ENCODE measurements at regions not wholly inside any gene's neighbourhood (a gene's known extent, or its start where the extent isn't known, plus 50 kb on each side); places are given as distances from the start of the nearest gene placed in this dataset.

DNA sequence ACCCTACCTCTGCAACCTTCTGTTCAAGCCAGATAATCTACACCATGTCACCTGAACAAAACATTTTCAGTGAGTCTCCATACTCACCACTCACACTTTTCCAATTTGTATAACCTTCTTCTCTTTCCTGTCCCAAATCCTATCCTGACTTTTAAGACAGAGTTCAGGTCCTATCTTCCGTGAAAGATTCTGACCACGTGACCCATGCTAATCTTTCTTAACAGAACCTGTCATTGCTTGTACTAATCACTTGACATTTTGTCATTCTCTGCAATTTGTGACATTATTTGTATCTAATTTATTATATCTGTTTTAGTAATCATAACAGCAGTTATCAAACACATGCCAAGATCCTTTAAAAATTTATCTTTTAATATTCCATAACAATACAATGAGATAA lies 132.5 kb upstream of the PRLR start:
- H3K4me3 Mint-ChIP-seq = no peak overlapping the region
- H3K27me3 Mint-ChIP-seq = peaks cover 0 to 23% (median 19%) of the 10 kb centered on the region in 5 donors
- ATAC-seq = no peak
- no peak overlapping the region for H3K4me3 ChIP-seq (ENCODE audit: low read length)
- H3K27me3 ChIP-seq (ENCODE audit: control insufficient read depth in 2 of 2, insufficient read depth in 2 of 2, low read length in 2 of 2) = no peaks in the 10 kb centered on the region
- no peak overlapping the region for H3K27ac ChIP-seq (ENCODE audit: low read depth, low read length)
- intact Hi-C loops (cut with micrococcal nuclease) = no loop called here
- POLR2A ChIA-PET = no interaction called here
- no peaks in the 10 kb centered on the region for H3K9me3 Mint-ChIP-seq
- no peaks in the 10 kb centered on the region for H3K36me3 ChIP-seq (ENCODE audit: control insufficient read depth in 2 of 3, insufficient read depth in 3 of 3, low read length in 3 of 3)
- no peaks in the 10 kb centered on the region for H3K9me3 ChIP-seq (ENCODE audit: control insufficient read depth in 2 of 3, low read length in 3 of 3)
- no peaks in the 10 kb centered on the region for H3K36me3 Mint-ChIP-seq
- no peaks in the 10 kb centered on the region for H3K4me1 ChIP-seq (ENCODE audit: control insufficient read depth in 2 of 2, insufficient read depth in 2 of 2, low read length in 2 of 2)
- CTCF ChIA-PET = no interaction called here
- no peak overlapping the region for H3K27ac Mint-ChIP-seq
- no peak for DNase-seq
- peaks cover 0 to 2% (median 0%) of the 10 kb centered on the region in 7 donors for H3K4me1 Mint-ChIP-seq

DNA sequence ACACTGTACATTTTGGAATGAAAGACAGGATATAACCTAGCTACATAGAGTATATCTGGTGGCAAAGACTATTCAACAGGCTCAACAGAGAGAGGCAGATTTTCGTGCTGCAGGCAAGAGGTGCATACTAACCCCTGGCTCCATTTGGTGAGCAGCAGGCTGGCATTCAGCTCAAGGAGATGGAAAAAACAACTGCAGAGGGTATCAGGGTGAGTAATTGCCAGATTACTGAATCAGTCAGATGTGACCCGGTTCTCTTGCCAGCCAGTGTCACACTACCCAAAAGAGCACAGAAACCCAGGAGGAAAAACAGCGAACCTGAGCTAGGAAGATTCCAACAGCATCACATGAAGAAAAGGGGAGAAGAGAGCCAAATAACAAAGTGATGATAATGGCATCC lies 130.4 kb upstream of the PRLR start:
- Histone ChIP-seq H3K9me3 (ENCODE audit: control insufficient read depth in 2 of 3, low read length in 3 of 3) (no peaks in the 10 kb centered on the region), H3K36me3 (ENCODE audit: control insufficient read depth in 2 of 3, insufficient read depth in 3 of 3, low read length in 3 of 3) (no peaks in the 10 kb centered on the region), H3K4me1 (ENCODE audit: control insufficient read depth in 2 of 2, insufficient read depth in 2 of 2, low read length in 2 of 2) (no peaks in the 10 kb centered on the region), H3K27ac (ENCODE audit: low read depth, low read length) (no peak overlapping the region), H3K4me3 (ENCODE audit: low read length) (no peak overlapping the region), H3K27me3 (ENCODE audit: control insufficient read depth in 2 of 2, insufficient read depth in 2 of 2, low read length in 2 of 2) (no peaks in the 10 kb centered on the region)
- Mint-ChIP-seq H3K27ac (no peak overlapping the region), H3K9me3 (peaks cover 0 to 8% (median 0%) of the 10 kb centered on the region in 11 donors), H3K4me3 (no peak overlapping the region), H3K27me3 (peaks cover 0 to 22% (median 16%) of the 10 kb centered on the region in 5 donors), H3K36me3 (no peaks in the 10 kb centered on the region), H3K4me1 (peaks cover 0 to 2% (median 0%) of the 10 kb centered on the region in 7 donors)
- no peak for DNase-seq
- POLR2A ChIA-PET = no interaction called here
- intact Hi-C loops (cut with micrococcal nuclease) = no loop called here
- ATAC-seq = no peak
- CTCF ChIA-PET = no interaction called here

DNA sequence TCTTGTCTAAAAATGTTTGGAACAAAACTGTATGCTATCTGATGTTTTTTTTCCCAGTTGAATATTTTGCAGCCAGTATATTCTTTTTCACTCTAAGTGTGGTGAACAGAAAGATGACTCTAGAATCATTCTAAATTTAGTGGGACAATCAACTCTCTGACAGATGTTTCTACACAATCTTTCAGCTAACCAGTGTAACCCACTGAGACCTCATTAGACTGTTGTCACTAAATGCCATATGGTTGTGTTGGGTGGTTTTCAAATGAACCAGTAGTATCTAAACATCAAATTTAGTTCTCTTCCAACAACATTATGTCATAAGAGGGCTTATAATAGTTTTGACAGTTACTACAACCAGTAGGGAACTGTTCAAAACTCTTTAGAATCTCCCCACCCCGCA lies 129.6 kb upstream of the PRLR start:
- Histone ChIP-seq H3K27ac (ENCODE audit: low read depth, low read length) (no peak overlapping the region), H3K9me3 (ENCODE audit: control insufficient read depth in 2 of 3, low read length in 3 of 3) (no peaks in the 10 kb centered on the region), H3K4me3 (ENCODE audit: low read length) (no peak overlapping the region), H3K27me3 (ENCODE audit: control insufficient read depth in 2 of 2, insufficient read depth in 2 of 2, low read length in 2 of 2) (no peaks in the 10 kb centered on the region), H3K36me3 (ENCODE audit: control insufficient read depth in 2 of 3, insufficient read depth in 3 of 3, low read length in 3 of 3) (no peaks in the 10 kb centered on the region), H3K4me1 (ENCODE audit: control insufficient read depth in 2 of 2, insufficient read depth in 2 of 2, low read length in 2 of 2) (no peaks in the 10 kb centered on the region)
- CTCF ChIA-PET = no interaction called here
- POLR2A ChIA-PET = no interaction called here
- H3K27ac Mint-ChIP-seq = no peak overlapping the region
- intact Hi-C loops (cut with micrococcal nuclease) = no loop called here
- H3K4me1 Mint-ChIP-seq = peaks cover 0 to 2% (median 0%) of the 10 kb centered on the region in 7 donors
- DNase-seq (no peak), ATAC-seq (no peak)
- peaks cover 0 to 14% (median 0%) of the 10 kb centered on the region in 11 donors for H3K9me3 Mint-ChIP-seq
- no peaks in the 10 kb centered on the region for H3K36me3 Mint-ChIP-seq
- no peak overlapping the region for H3K4me3 Mint-ChIP-seq
- peaks cover 0 to 22% (median 18%) of the 10 kb centered on the region in 5 donors for H3K27me3 Mint-ChIP-seq

DNA sequence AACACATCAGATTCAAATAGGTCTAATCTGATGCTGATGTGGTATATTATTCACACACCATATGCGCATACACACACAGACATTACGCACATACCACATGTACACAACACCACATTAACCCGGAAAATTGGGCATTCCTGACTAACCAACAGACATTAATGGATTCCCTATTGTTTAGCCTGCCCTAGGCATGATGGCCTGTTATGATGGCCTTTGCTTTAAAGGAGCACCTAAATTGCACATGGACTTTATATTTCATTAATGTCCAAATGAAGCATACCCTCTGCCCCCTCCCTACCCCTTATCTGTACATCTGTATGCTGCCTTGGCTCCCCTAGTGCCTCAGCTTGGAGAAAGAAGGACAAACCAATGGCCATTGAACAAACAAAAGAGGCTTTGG lies 127.7 kb upstream of the PRLR start:
- no peaks in the 10 kb centered on the region for H3K36me3 ChIP-seq (ENCODE audit: control insufficient read depth in 2 of 3, insufficient read depth in 3 of 3, low read length in 3 of 3)
- Mint-ChIP-seq H3K9me3 (peaks cover 0 to 21% (median 2%) of the 10 kb centered on the region in 11 donors), H3K36me3 (peaks cover 0 to 2% (median 0%) of the 10 kb centered on the region in 5 donors), H3K27me3 (peaks cover 0 to 22% (median 18%) of the 10 kb centered on the region in 5 donors), H3K27ac (no peak overlapping the region), H3K4me3 (no peak overlapping the region), H3K4me1 (peaks cover 0 to 2% (median 0%) of the 10 kb centered on the region in 7 donors)
- CTCF ChIA-PET = interaction anchor here (0.7 kb wide), 1 partner anchor 289 kb away, joined by 7 read pairs; no protein-coding TSS in a partner anchor
- H3K4me3 ChIP-seq (ENCODE audit: low read length) = no peak overlapping the region
- ATAC-seq (no peak), DNase-seq (no peak)
- no peak overlapping the region for H3K27ac ChIP-seq (ENCODE audit: low read depth, low read length)
- POLR2A ChIA-PET = no interaction called here
- intact Hi-C loops (cut with micrococcal nuclease) = no loop called here
- H3K4me1 ChIP-seq (ENCODE audit: control insufficient read depth in 2 of 2, insufficient read depth in 2 of 2, low read length in 2 of 2) = no peaks in the 10 kb centered on the region
- H3K9me3 ChIP-seq (ENCODE audit: control insufficient read depth in 2 of 3, low read length in 3 of 3) = no peaks in the 10 kb centered on the region
- no peaks in the 10 kb centered on the region for H3K27me3 ChIP-seq (ENCODE audit: control insufficient read depth in 2 of 2, insufficient read depth in 2 of 2, low read length in 2 of 2)

DNA sequence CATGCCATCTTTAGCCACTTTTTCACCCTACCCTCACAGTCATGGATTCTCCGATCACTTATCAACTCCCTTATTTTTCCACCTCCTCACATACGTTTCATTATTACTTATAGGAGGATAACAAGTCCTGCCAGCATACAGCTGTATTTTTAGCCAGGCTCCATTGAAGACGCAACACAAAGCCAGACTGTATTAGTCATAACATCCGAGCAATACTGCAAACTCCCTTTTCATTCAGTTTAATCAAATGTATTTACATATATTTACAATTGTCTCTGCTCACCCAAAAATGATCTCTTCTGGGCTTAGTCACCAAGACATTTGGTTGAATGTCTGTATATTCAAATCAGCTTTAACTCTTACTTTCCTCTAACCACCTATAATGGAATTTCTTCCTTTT lies 126.4 kb upstream of the PRLR start:
- no peaks in the 10 kb centered on the region for H3K36me3 ChIP-seq (ENCODE audit: control insufficient read depth in 2 of 3, insufficient read depth in 3 of 3, low read length in 3 of 3)
- Mint-ChIP-seq H3K27ac (no peak overlapping the region), H3K27me3 (peaks cover 0 to 12% (median 9%) of the 10 kb centered on the region in 5 donors), H3K4me3 (no peak overlapping the region), H3K9me3 (peaks cover 0 to 34% (median 12%) of the 10 kb centered on the region in 11 donors), H3K4me1 (no peaks in the 10 kb centered on the region), H3K36me3 (peaks cover 0 to 8% (median 0%) of the 10 kb centered on the region in 5 donors)
- H3K27ac ChIP-seq (ENCODE audit: low read depth, low read length) = no peak overlapping the region
- H3K4me1 ChIP-seq (ENCODE audit: control insufficient read depth in 2 of 2, insufficient read depth in 2 of 2, low read length in 2 of 2) = no peaks in the 10 kb centered on the region
- no peaks in the 10 kb centered on the region for H3K9me3 ChIP-seq (ENCODE audit: control insufficient read depth in 2 of 3, low read length in 3 of 3)
- no peak for DNase-seq
- no peak overlapping the region for H3K4me3 ChIP-seq (ENCODE audit: low read length)
- no peak for ATAC-seq
- CTCF ChIA-PET = interaction anchor here (0.6 kb wide), 1 partner anchor 19 kb away, joined by 3 read pairs; no protein-coding TSS in a partner anchor
- POLR2A ChIA-PET = no interaction called here
- intact Hi-C loops (cut with micrococcal nuclease) = no loop called here
- no peaks in the 10 kb centered on the region for H3K27me3 ChIP-seq (ENCODE audit: control insufficient read depth in 2 of 2, insufficient read depth in 2 of 2, low read length in 2 of 2)

DNA sequence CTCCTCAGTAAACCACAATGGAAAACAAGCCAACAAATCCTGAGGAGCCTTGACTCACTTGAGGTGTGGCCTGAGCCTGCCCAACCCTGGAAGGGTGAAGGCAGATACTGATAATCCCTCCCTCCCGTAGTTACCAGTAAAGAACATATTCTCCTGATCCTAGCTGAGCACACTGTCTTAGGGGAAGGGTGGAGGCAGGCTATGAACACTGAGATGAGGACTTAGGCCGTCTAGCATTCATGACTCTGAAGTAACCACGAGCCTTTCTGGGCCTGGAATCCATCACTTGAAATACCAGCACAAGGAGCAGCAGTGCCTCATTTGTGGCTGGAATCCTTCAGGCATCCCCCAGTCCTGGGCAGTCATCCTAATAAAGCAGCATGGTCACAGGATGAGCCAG lies 124.5 kb upstream of the PRLR start:
- Histone ChIP-seq H3K27me3 (ENCODE audit: control insufficient read depth in 2 of 2, insufficient read depth in 2 of 2, low read length in 2 of 2) (no peaks in the 10 kb centered on the region), H3K9me3 (ENCODE audit: control insufficient read depth in 2 of 3, low read length in 3 of 3) (no peaks in the 10 kb centered on the region), H3K36me3 (ENCODE audit: control insufficient read depth in 2 of 3, insufficient read depth in 3 of 3, low read length in 3 of 3) (no peaks in the 10 kb centered on the region), H3K4me3 (ENCODE audit: low read length) (no peak overlapping the region), H3K27ac (ENCODE audit: low read depth, low read length) (no peak overlapping the region), H3K4me1 (ENCODE audit: control insufficient read depth in 2 of 2, insufficient read depth in 2 of 2, low read length in 2 of 2) (no peaks in the 10 kb centered on the region)
- H3K4me1 Mint-ChIP-seq = no peaks in the 10 kb centered on the region
- POLR2A ChIA-PET = no interaction called here
- peaks cover 0 to 8% (median 5%) of the 10 kb centered on the region in 5 donors for H3K27me3 Mint-ChIP-seq
- no peak overlapping the region for H3K27ac Mint-ChIP-seq
- ATAC-seq (no peak), DNase-seq (no peak)
- CTCF ChIA-PET = no interaction called here
- H3K4me3 Mint-ChIP-seq = no peak overlapping the region
- peaks cover 6 to 54% (median 21%) of the 10 kb centered on the region in 11 donors for H3K9me3 Mint-ChIP-seq
- peaks cover 0 to 16% (median 0%) of the 10 kb centered on the region in 5 donors for H3K36me3 Mint-ChIP-seq
- intact Hi-C loops (cut with micrococcal nuclease) = no loop called here

DNA sequence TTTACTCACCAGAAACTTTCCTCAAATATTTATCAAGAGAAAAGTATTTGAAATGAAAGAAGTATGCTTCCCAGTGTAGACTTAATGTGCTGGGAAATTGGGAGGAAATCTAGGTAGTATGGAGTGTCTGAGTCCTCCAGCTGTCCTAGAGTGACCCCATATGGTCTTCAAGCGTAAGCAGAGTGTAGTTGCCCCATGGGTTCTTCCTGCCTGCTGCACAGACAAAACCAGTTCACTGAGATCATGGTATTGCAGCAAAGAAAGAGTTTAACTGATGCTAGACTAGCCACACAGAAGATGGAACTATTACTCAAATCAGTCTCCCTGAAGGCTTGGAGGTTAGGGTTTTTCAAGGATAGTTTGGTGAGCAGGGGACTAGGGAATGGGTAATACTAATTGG lies 114.9 kb upstream of the PRLR start:
- Mint-ChIP-seq H3K27ac (no peak overlapping the region), H3K4me3 (no peak overlapping the region), H3K9me3 (peaks cover 0 to 32% (median 12%) of the 10 kb centered on the region in 11 donors), H3K4me1 (peaks cover 0 to 1% (median 0%) of the 10 kb centered on the region in 7 donors), H3K36me3 (peaks cover 0 to 8% (median 0%) of the 10 kb centered on the region in 5 donors), H3K27me3 (peaks cover 0 to 6% (median 3%) of the 10 kb centered on the region in 5 donors)
- H3K4me1 ChIP-seq (ENCODE audit: control insufficient read depth in 2 of 2, insufficient read depth in 2 of 2, low read length in 2 of 2) = no peaks in the 10 kb centered on the region
- no peaks in the 10 kb centered on the region for H3K27me3 ChIP-seq (ENCODE audit: control insufficient read depth in 2 of 2, insufficient read depth in 2 of 2, low read length in 2 of 2)
- no peak overlapping the region for H3K27ac ChIP-seq (ENCODE audit: low read depth, low read length)
- ChIA-PET POLR2A (no interaction called here), CTCF (no interaction called here)
- intact Hi-C loops (cut with micrococcal nuclease) = no loop called here
- no peaks in the 10 kb centered on the region for H3K36me3 ChIP-seq (ENCODE audit: control insufficient read depth in 2 of 3, insufficient read depth in 3 of 3, low read length in 3 of 3)
- H3K9me3 ChIP-seq (ENCODE audit: control insufficient read depth in 2 of 3, low read length in 3 of 3) = no peaks in the 10 kb centered on the region
- no peak overlapping the region for H3K4me3 ChIP-seq (ENCODE audit: low read length)
- ATAC-seq (no peak), DNase-seq (no peak)
